ENCODE measurements at regions not wholly inside any gene's neighbourhood (a gene's known extent, or its start where the extent isn't known, plus 50 kb on each side); places are given as distances from the start of the nearest gene placed in this dataset.

DNA sequence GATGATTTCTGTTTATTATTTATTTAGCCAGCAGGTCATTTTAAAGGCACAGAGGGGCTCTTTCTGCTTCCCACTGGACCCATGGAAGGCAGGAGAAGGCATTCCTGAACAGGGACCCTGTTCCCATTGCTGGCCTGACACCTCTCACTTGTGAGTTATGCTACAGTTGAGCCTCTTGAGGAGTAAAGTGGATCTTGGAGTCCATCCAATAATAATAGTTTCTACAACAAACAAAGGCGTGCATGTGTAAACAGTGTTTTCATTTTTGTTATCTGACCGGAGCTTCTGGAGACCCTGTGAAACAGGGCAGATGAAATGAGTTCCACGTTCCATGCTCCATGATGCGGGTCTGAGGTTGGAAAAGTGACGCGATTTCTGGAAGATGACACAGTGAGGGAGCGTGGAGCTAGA, 127.3 kb upstream of the HABP2 start:
- no peak overlapping the region for H3K27ac Mint-ChIP-seq

DNA sequence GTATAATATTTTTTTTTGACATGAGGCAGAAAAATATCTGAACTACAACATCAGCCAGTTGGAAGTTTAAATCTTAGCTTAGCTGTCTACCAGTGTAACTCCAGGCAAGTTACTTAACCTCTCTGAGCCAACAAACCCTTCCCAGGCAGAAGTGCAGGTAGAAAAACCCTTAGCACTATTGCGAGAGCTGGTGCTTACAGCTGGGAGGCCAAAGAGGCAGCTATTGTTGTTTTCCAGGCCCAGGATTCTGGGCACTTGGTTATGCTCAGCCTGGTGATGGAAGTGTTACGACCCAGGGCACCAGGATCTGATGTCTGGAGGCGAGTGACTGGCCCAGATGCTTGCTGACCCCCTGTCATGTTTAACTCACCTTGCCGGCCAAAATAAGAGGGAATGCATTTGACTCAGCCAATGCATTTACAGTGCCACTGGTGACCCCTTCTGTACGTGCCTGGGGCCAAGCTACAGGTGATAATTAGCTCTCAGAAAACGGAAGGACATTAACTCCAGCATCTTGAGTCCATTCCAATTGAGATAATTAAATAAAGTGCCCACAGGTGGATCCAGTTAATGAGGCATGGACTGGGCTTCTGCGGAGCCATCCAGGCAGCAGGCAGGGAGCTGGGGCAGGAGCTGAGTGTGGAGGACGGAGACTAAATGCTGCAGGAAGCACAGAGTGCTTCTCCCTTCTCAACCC, 126.5 kb upstream of the HABP2 start:
- Histone ChIP-seq H3K4me1 (ENCODE audit: insufficient read depth, low read length) (no peaks in the 10 kb centered on the region), H3K27me3 (ENCODE audit: control insufficient read depth in 1 of 2, insufficient read depth in 2 of 2, low read length in 2 of 2) (no peaks in the 10 kb centered on the region), H3K36me3 (ENCODE audit: insufficient read depth, low read length) (no peaks in the 10 kb centered on the region), H3K4me3 (ENCODE audit: low read length) (no peak overlapping the region), H3K27ac (ENCODE audit: low read depth in 1 of 2, low read length in 2 of 2) (no peak overlapping the region), H3K9me3 (ENCODE audit: control insufficient read depth in 1 of 2, insufficient read depth in 1 of 2, low read length in 2 of 2) (peaks cover 0 to 1% of the 10 kb centered on the region in 2 experiments)
- DNase-seq = no peak
- H3K36me3 Mint-ChIP-seq (ENCODE audit: low read depth) = no peaks in the 10 kb centered on the region
- intact Hi-C loops (cut with DNase I, micrococcal nuclease) = no loop called here
- ChIA-PET POLR2A (no interaction called here), CTCF (no interaction called here)
- no peak overlapping the region for H3K4me3 Mint-ChIP-seq
- TF ChIP-seq, protein P1, sequence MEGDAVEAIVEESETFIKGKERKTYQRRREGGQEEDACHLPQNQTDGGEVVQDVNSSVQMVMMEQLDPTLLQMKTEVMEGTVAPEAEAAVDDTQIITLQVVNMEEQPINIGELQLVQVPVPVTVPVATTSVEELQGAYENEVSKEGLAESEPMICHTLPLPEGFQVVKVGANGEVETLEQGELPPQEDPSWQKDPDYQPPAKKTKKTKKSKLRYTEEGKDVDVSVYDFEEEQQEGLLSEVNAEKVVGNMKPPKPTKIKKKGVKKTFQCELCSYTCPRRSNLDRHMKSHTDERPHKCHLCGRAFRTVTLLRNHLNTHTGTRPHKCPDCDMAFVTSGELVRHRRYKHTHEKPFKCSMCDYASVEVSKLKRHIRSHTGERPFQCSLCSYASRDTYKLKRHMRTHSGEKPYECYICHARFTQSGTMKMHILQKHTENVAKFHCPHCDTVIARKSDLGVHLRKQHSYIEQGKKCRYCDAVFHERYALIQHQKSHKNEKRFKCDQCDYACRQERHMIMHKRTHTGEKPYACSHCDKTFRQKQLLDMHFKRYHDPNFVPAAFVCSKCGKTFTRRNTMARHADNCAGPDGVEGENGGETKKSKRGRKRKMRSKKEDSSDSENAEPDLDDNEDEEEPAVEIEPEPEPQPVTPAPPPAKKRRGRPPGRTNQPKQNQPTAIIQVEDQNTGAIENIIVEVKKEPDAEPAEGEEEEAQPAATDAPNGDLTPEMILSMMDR (IDR thresholded peaks at IDR 0.05) = no peak
- no peaks in the 10 kb centered on the region for H3K9me3 Mint-ChIP-seq
- no peaks in the 10 kb centered on the region for H3K27me3 Mint-ChIP-seq
- ATAC-seq (ENCODE audit: poor library complexity) = no peak
- H3K27ac Mint-ChIP-seq = no peak overlapping the region
- H3K4me1 Mint-ChIP-seq (ENCODE audit: low read depth) = no peaks in the 10 kb centered on the region

More for the DNA sequence above, 127.3 kb upstream of the HABP2 start:
- H3K27me3 Mint-ChIP-seq = no peaks in the 10 kb centered on the region
- H3K4me3 ChIP-seq (ENCODE audit: low read length) = no peak overlapping the region
- no peaks in the 10 kb centered on the region for H3K36me3 ChIP-seq (ENCODE audit: insufficient read depth, low read length)
- DNase-seq (no peak), ATAC-seq (ENCODE audit: poor library complexity) (no peak)
- no peaks in the 10 kb centered on the region for H3K9me3 Mint-ChIP-seq
- H3K4me3 Mint-ChIP-seq = no peak overlapping the region
- peaks cover 0 to 4% of the 10 kb centered on the region in 2 experiments for H3K9me3 ChIP-seq (ENCODE audit: control insufficient read depth in 1 of 2, insufficient read depth in 1 of 2, low read length in 2 of 2)
- H3K27me3 ChIP-seq (ENCODE audit: control insufficient read depth in 1 of 2, insufficient read depth in 2 of 2, low read length in 2 of 2) = no peaks in the 10 kb centered on the region
- no peaks in the 10 kb centered on the region for H3K36me3 Mint-ChIP-seq (ENCODE audit: low read depth)
- no peaks in the 10 kb centered on the region for H3K4me1 ChIP-seq (ENCODE audit: insufficient read depth, low read length)
- H3K27ac ChIP-seq (ENCODE audit: low read depth in 1 of 2, low read length in 2 of 2) = no peak overlapping the region
- ChIA-PET CTCF (no interaction called here), POLR2A (no interaction called here)
- intact Hi-C loops (cut with DNase I, micrococcal nuclease) = no loop called here
- no peaks in the 10 kb centered on the region for H3K4me1 Mint-ChIP-seq (ENCODE audit: low read depth)
- TF ChIP-seq, protein P1 (IDR thresholded peaks at IDR 0.05) = no peak

DNA sequence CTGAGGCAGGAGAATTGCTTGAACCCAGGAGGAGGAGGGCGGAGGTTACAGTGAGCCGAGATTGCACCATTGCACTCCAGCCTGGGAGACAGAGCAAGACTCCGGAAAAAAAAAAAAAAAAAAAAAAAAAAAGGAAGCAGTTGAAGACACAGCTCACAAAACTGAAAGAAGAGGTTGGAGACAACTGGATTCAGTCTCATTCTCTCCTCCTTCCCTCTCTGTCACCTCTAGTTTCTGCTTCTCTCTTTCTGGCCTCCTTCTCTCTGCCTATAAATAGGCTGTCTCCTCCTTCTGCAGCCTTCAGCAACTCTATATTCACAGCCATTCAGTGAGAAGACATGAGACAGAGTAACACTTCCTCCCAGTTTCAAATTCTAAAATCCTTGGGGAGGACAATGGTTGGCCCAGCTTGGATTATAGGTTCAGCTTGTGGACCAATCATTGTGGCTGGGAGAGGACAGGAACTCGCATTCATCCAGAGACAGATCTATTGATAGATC, 125.6 kb upstream of the HABP2 start:
- H3K4me1 Mint-ChIP-seq (ENCODE audit: low read depth) = no peaks in the 10 kb centered on the region
- TF ChIP-seq, protein P1 (IDR thresholded peaks at IDR 0.05) = no peak
- H3K36me3 ChIP-seq (ENCODE audit: insufficient read depth, low read length) = no peaks in the 10 kb centered on the region
- no peaks in the 10 kb centered on the region for H3K36me3 Mint-ChIP-seq (ENCODE audit: low read depth)
- H3K9me3 Mint-ChIP-seq = no peaks in the 10 kb centered on the region
- no peaks in the 10 kb centered on the region for H3K9me3 ChIP-seq (ENCODE audit: control insufficient read depth in 1 of 2, insufficient read depth in 1 of 2, low read length in 2 of 2)
- H3K4me3 Mint-ChIP-seq = no peak overlapping the region
- H3K27ac Mint-ChIP-seq = no peak overlapping the region
- no peak overlapping the region for H3K4me3 ChIP-seq (ENCODE audit: low read length)
- no peaks in the 10 kb centered on the region for H3K4me1 ChIP-seq (ENCODE audit: insufficient read depth, low read length)
- POLR2A ChIA-PET = no interaction called here
- no peak overlapping the region for H3K27ac ChIP-seq (ENCODE audit: low read depth in 1 of 2, low read length in 2 of 2)
- no peaks in the 10 kb centered on the region for H3K27me3 Mint-ChIP-seq
- no peak for ATAC-seq (ENCODE audit: poor library complexity)
- intact Hi-C loops (cut with DNase I, micrococcal nuclease) = no loop called here
- CTCF ChIA-PET = no interaction called here
- no peak for DNase-seq
- H3K27me3 ChIP-seq (ENCODE audit: control insufficient read depth in 1 of 2, insufficient read depth in 2 of 2, low read length in 2 of 2) = no peaks in the 10 kb centered on the region

Measured in CD4-positive, alpha-beta T cell (primary cell).